HL-60 (cell line): ENCODE measurements at regions not wholly inside any gene's neighbourhood (a gene's known extent, or its start where the extent isn't known, plus 50 kb on each side); places are given as distances from the start of the nearest gene placed in this dataset.

ENCODE experiments used
- DNase-seq, 2 experiments: peaks; one replicate each; pipeline ENCODE4 v3.0.0-alpha.2; 2010 to 2020; ENCODE audit warnings: low read depth in 1 of 2, low spot score in 1 of 2
- H3K27ac ChIP-seq: fragments of 250-450 bp; sonication (Bioruptor Pico); replicated peaks from 2 replicates; pipeline ENCODE4 v1.5.1; 2020; ENCODE audit warnings: mild to moderate bottlenecking, moderate library complexity
- H3K27me3 ChIP-seq: fragments of 250-450 bp; sonication (Bioruptor Pico); 2 replicates; pipeline ENCODE4 v1.5.1; 2021; ENCODE audit warnings: mild to moderate bottlenecking, moderate library complexity; ENCODE audit not compliant: insufficient read depth, poor library complexity, severe bottlenecking
- H3K4me3 ChIP-seq: replicated peaks from 2 replicates; pipeline ENCODE4 v1.5.1; 2011; ENCODE audit warnings: mild to moderate bottlenecking, control low read depth, low read length; ENCODE audit not compliant: insufficient read depth
- GABPA ChIP-seq: IDR thresholded peaks from 2 replicates; pipeline ENCODE4 v1.6.1; 2012; ENCODE audit warnings: low read depth
- POLR2AphosphoS5 ChIP-seq: IDR thresholded peaks from 2 replicates; pipeline ENCODE4 v1.6.1; 2012; ENCODE audit warnings: low read depth
- SPI1 ChIP-seq: IDR thresholded peaks from 2 replicates; pipeline ENCODE4 v1.6.1; 2012; ENCODE audit warnings: low read depth, mild to moderate bottlenecking, borderline replicate concordance
- TF ChIP-seq, protein P1 (sequence below): IDR thresholded peaks from 2 replicates; pipeline ENCODE4 v1.6.1; 2012; ENCODE audit warnings: low read depth; ENCODE audit not compliant: insufficient replicate concordance
- TF ChIP-seq, protein P2 (sequence below): IDR thresholded peaks from one replicate; pipeline ENCODE4 v1.5.1; 2011; ENCODE audit warnings: low read length, control low read depth, inconsistent platforms; ENCODE audit not compliant: insufficient read depth

DNA sequence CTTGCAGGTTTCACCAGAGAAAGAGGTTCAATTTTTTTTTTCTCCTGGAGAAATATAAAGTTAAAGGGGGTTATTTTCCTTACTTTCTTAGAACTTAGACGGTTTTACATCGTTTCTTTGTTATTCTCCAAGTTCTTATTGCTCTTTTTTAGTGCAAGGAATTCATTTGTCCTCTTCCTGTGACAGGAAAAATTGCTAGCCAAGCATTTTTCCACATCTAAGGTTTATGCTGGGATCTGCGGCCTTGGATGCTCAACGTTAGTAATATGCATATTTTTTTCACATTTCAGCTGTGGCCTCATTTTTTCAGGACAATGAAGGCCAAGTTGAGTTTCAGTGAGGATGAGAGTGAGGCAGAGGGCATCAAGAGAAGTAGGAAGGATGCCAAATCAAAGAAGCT, 948.9 kb downstream of the PCDH19 start:
- no peak for TF ChIP-seq GABPA
- TF ChIP-seq, protein P1, sequence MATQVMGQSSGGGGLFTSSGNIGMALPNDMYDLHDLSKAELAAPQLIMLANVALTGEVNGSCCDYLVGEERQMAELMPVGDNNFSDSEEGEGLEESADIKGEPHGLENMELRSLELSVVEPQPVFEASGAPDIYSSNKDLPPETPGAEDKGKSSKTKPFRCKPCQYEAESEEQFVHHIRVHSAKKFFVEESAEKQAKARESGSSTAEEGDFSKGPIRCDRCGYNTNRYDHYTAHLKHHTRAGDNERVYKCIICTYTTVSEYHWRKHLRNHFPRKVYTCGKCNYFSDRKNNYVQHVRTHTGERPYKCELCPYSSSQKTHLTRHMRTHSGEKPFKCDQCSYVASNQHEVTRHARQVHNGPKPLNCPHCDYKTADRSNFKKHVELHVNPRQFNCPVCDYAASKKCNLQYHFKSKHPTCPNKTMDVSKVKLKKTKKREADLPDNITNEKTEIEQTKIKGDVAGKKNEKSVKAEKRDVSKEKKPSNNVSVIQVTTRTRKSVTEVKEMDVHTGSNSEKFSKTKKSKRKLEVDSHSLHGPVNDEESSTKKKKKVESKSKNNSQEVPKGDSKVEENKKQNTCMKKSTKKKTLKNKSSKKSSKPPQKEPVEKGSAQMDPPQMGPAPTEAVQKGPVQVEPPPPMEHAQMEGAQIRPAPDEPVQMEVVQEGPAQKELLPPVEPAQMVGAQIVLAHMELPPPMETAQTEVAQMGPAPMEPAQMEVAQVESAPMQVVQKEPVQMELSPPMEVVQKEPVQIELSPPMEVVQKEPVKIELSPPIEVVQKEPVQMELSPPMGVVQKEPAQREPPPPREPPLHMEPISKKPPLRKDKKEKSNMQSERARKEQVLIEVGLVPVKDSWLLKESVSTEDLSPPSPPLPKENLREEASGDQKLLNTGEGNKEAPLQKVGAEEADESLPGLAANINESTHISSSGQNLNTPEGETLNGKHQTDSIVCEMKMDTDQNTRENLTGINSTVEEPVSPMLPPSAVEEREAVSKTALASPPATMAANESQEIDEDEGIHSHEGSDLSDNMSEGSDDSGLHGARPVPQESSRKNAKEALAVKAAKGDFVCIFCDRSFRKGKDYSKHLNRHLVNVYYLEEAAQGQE: no peak
- TF ChIP-seq SPI1: no peak
- TF ChIP-seq, protein P2, sequence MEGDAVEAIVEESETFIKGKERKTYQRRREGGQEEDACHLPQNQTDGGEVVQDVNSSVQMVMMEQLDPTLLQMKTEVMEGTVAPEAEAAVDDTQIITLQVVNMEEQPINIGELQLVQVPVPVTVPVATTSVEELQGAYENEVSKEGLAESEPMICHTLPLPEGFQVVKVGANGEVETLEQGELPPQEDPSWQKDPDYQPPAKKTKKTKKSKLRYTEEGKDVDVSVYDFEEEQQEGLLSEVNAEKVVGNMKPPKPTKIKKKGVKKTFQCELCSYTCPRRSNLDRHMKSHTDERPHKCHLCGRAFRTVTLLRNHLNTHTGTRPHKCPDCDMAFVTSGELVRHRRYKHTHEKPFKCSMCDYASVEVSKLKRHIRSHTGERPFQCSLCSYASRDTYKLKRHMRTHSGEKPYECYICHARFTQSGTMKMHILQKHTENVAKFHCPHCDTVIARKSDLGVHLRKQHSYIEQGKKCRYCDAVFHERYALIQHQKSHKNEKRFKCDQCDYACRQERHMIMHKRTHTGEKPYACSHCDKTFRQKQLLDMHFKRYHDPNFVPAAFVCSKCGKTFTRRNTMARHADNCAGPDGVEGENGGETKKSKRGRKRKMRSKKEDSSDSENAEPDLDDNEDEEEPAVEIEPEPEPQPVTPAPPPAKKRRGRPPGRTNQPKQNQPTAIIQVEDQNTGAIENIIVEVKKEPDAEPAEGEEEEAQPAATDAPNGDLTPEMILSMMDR: no peak
- TF ChIP-seq POLR2AphosphoS5: no peak

DNA sequence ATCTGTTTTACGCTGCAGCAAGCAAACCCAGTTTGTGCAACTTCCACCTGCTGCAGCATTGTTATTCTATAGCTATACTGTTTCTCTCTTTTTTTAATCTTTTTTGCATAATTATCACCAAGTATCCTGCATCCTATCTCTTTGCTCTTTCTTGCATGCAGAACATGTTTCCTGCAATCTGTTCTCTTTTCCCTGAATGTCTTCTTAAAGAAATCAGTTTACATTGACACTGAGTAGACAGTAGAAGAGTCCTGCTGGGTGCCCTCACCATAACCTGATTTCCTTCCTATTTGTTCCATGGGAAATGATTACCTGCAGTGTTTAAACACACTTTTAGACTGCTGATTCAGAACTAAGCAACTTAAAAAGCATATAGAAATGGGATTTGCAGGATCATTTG, 964.7 kb downstream of the PCDH19 start:
- H3K4me3 ChIP-seq: no peak overlapping the region
- no peak overlapping the region for H3K27ac ChIP-seq
- DNase-seq: no peak
- TF ChIP-seq SPI1 (no peak), POLR2AphosphoS5 (no peak), GABPA (no peak)
- TF ChIP-seq, protein P1: no peak
- TF ChIP-seq, protein P2: no peak
- H3K27me3 ChIP-seq: no peaks in the 10 kb centered on the region

More for the DNA sequence above, 948.9 kb downstream of the PCDH19 start:
- DNase-seq: no peak
- H3K4me3 ChIP-seq: no peak overlapping the region
- H3K27me3 ChIP-seq: no peaks in the 10 kb centered on the region
- H3K27ac ChIP-seq: no peak overlapping the region

DNA sequence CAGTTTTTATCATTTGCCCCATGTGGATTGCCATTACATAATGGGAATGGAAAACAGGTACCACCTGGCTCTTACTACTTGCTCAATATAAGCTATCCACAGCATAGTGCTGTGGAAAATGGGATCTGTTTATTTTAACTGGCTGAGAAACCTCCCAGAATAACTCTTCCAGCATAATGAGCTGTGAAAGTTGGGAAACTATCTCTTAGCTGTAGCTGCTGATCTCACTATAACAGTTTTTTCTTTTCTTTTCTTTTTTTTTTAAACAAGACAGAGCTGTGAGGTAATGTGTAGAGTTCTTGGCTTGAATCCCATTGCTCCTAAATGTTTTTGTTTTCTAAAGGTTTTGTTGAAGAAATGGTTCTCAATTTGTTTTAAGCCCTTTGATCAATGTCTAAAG, 988.3 kb downstream of the PCDH19 start:
- H3K27me3 ChIP-seq: no peaks in the 10 kb centered on the region
- TF ChIP-seq, protein P1: no peak
- TF ChIP-seq GABPA: no peak
- TF ChIP-seq POLR2AphosphoS5: no peak
- TF ChIP-seq SPI1: no peak
- TF ChIP-seq, protein P2: no peak

More for the DNA sequence above, 988.3 kb downstream of the PCDH19 start:
- Histone ChIP-seq H3K27ac (no peak overlapping the region), H3K4me3 (no peak overlapping the region)
- no peak for DNase-seq
